ENCODE measurements at regions not wholly inside any gene's neighbourhood (a gene's known extent, or its start where the extent isn't known, plus 50 kb on each side); places are given as distances from the start of the nearest gene placed in this dataset.
"Not testable (repeated sequence)": the region's sequence is repeated elsewhere in the genome, so short reads cannot be mapped to it uniquely, and the experiment has no call there.

GRCh38 chrX:40530509-40530908 lies 50.3 kb upstream of the ATP6AP2 start:
- DNase-seq: no peak

GRCh38 chrX:40527543-40527942 lies 53.2 kb upstream of the ATP6AP2 start:
- DNase-seq: no peak

- DNase-seq: no peak
Measured at GRCh38 chrX:40526412-40526811, 54.4 kb upstream of the ATP6AP2 start.

- DNase-seq: not testable (repeated sequence)
Measured at GRCh38 chrX:40525901-40526300, 54.9 kb upstream of the ATP6AP2 start.

GRCh38 chrX:40524423-40524822 lies 56.3 kb upstream of the ATP6AP2 start:
- DNase-seq: no peak

GRCh38 chrX:40523852-40524251 lies 56.9 kb upstream of the ATP6AP2 start:
- no peak for DNase-seq

- DNase-seq: no peak
Measured at GRCh38 chrX:40521868-40522450, 58.8 kb upstream of the ATP6AP2 start.

GRCh38 chrX:40514376-40514775 lies 66.4 kb upstream of the ATP6AP2 start:
- no peak for DNase-seq

- no peak for DNase-seq
Measured at GRCh38 chrX:40513835-40514234, 66.9 kb upstream of the ATP6AP2 start.

GRCh38 chrX:40513012-40513411 lies 67.8 kb upstream of the ATP6AP2 start:
- DNase-seq: no peak

GRCh38 chrX:40511258-40511657 lies 69.5 kb upstream of the ATP6AP2 start:
- no peak for DNase-seq

GRCh38 chrX:40508560-40508959 lies 72.2 kb upstream of the ATP6AP2 start:
- DNase-seq: no peak

GRCh38 chrX:40506201-40506985 lies 74.4 kb upstream of the ATP6AP2 start:
- no peak for DNase-seq

GRCh38 chrX:40504801-40505605 lies 75.8 kb upstream of the ATP6AP2 start:
- DNase-seq: no peak

- DNase-seq: no peak
Measured at GRCh38 chrX:40503094-40503493, 77.7 kb upstream of the ATP6AP2 start.

- DNase-seq: no peak
Measured at GRCh38 chrX:40502688-40503087, 78.1 kb upstream of the ATP6AP2 start.

GRCh38 chrX:40501164-40501855 lies 79.5 kb upstream of the ATP6AP2 start:
- DNase-seq: no peak

- DNase-seq: no peak
Measured at GRCh38 chrX:40496728-40497127, 84.0 kb upstream of the ATP6AP2 start.

- DNase-seq: no peak
Measured at GRCh38 chrX:40495659-40496058, 85.1 kb upstream of the ATP6AP2 start.

GRCh38 chrX:40494005-40494404 lies 86.8 kb upstream of the ATP6AP2 start:
- DNase-seq: no peak

- no peak for DNase-seq
Measured at GRCh38 chrX:40488296-40488695, 92.5 kb upstream of the ATP6AP2 start.

GRCh38 chrX:40485973-40486372 lies 94.8 kb upstream of the ATP6AP2 start:
- no peak for DNase-seq

GRCh38 chrX:40485102-40485826 lies 95.5 kb upstream of the ATP6AP2 start:
- no peak for DNase-seq

Data from activated CD4-positive, alpha-beta T cell treated with anti-CD3 and anti-CD28 coated beads, Interleukin-2, amount 50 U/mL, for 1 hour (primary cell).